GM04503 (cell line): ENCODE measurements at regions not wholly inside any gene's neighbourhood (a gene's known extent, or its start where the extent isn't known, plus 50 kb on each side); places are given as distances from the start of the nearest gene placed in this dataset.
A peak's percentile ranks its signal among the peaks of the same experiment; 100 is the strongest.

Source experiments
- DNase-seq: peaks from one replicate; pipeline ENCODE4 v3.0.0-alpha.2; 2012; ENCODE audit warnings: low read depth

GRCh38 chr1:84090447-84091245 is 53.4 kb upstream of the PRKACB start:
- DNase-seq: no peak

- DNase-seq: no peak
Measured at GRCh38 chr1:84089867-84090266, 54.2 kb upstream of the PRKACB start.

- no peak for DNase-seq
Measured at GRCh38 chr1:84089465-84089864, 54.6 kb upstream of the PRKACB start.

- no peak for DNase-seq
Measured at GRCh38 chr1:84086616-84087015, 57.5 kb upstream of the PRKACB start.

- no peak for DNase-seq
Measured at GRCh38 chr1:84086189-84086588, 57.9 kb upstream of the PRKACB start.

- no peak for DNase-seq
Measured at GRCh38 chr1:84083307-84083706, 60.8 kb upstream of the PRKACB start.

GRCh38 chr1:84078842-84079202 is 65.2 kb upstream of the PRKACB start:
- DNase-seq: no peak

- no peak for DNase-seq
Measured at GRCh38 chr1:84078108-84078841, 65.8 kb upstream of the PRKACB start.

GRCh38 chr1:84077476-84078107 is 66.5 kb upstream of the PRKACB start:
- DNase-seq: peak; percentile 27

- DNase-seq: no peak
Measured at GRCh38 chr1:84073266-84073665, 70.8 kb upstream of the PRKACB start.

- DNase-seq: no peak
Measured at GRCh38 chr1:84069236-84069845, 70.4 kb upstream of the TTLL7 start.

GRCh38 chr1:84062496-84062895 is 63.6 kb upstream of the TTLL7 start:
- no peak for DNase-seq

- DNase-seq: no peak
Measured at GRCh38 chr1:84061336-84061735, 62.4 kb upstream of the TTLL7 start.

- DNase-seq: no peak
Measured at GRCh38 chr1:84060781-84061180, 61.8 kb upstream of the TTLL7 start.

- no peak for DNase-seq
Measured at GRCh38 chr1:84048820-84049219, 49.9 kb upstream of the TTLL7 start.
